ENCODE measurements at regions not wholly inside any gene's neighbourhood (a gene's known extent, or its start where the extent isn't known, plus 50 kb on each side); places are given as distances from the start of the nearest gene placed in this dataset.

- no peak overlapping the region for H3K4me3 ChIP-seq (replicated peaks; ENCODE audit: low read depth, low read length)
- no peak for DNase-seq (ENCODE audit: low read depth)
- TF ChIP-seq, protein P1, sequence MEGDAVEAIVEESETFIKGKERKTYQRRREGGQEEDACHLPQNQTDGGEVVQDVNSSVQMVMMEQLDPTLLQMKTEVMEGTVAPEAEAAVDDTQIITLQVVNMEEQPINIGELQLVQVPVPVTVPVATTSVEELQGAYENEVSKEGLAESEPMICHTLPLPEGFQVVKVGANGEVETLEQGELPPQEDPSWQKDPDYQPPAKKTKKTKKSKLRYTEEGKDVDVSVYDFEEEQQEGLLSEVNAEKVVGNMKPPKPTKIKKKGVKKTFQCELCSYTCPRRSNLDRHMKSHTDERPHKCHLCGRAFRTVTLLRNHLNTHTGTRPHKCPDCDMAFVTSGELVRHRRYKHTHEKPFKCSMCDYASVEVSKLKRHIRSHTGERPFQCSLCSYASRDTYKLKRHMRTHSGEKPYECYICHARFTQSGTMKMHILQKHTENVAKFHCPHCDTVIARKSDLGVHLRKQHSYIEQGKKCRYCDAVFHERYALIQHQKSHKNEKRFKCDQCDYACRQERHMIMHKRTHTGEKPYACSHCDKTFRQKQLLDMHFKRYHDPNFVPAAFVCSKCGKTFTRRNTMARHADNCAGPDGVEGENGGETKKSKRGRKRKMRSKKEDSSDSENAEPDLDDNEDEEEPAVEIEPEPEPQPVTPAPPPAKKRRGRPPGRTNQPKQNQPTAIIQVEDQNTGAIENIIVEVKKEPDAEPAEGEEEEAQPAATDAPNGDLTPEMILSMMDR (IDR thresholded peaks at IDR 0.05; ENCODE audit: low read length, missing control alignments), result no peak
These were observed 99.6 kb upstream of the AUTS2 start for GRCh38 chr7:69498671-69499070.

DNA sequence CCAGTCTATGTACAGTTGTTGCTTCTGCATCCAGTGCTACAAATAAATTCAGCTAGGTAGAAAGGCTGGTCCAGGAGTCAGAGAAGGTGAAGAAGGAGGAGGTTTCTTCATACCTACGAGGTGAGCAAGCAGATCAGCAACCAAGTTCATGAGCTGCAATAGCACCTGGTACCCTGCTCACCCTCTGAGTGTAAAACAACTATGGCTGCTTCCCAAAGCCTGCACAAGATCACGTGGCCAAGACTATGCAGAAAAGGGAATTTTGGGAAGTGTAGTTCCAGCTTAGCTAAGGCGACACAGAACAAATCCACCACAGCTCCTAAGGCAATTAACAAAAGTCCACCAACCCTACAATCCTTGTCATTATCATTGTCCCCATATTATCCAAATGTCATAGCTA is 95.9 kb upstream of the AUTS2 start:
- H3K4me3 ChIP-seq (replicated peaks; ENCODE audit: low read depth, low read length), result no peak overlapping the region
- TF ChIP-seq, protein P1 (IDR thresholded peaks at IDR 0.05; ENCODE audit: low read length, missing control alignments), result no peak
- DNase-seq (ENCODE audit: low read depth), result no peak

DNA sequence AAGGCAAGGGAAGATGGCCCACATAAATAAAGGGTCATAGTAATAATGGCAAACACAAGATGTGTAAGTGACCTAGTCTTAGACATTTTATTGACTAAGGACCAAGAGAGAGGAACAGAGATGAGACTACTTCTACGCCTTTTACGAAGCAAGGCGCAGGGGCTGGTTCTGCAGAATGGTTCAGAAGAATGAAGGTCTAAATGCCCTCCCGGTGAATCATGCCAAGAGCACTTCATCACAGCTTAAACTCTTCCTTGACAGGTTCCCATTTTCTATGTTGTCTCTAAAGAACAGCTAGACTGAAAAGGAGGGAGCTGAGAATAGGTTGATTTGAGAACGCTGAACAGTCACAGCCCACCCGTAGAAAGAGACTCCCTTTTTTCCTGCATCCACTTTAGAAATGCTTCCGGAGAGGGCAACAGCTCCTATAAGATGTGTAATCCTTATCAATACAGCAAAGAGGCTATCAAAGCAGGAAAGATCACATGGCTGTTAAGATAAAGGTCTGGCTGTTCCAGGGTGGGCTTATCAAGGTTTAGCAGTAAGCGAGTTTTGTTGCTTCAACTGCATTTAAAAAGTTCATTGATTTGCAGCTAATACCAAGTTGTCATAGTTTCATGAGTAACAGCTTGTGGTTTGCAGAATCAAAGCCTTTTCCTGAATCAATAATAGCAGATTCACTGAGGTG is 93.4 kb upstream of the AUTS2 start:
- TF ChIP-seq, protein P1 (IDR thresholded peaks at IDR 0.05; ENCODE audit: low read length, missing control alignments), result no peak
- no peak for DNase-seq (ENCODE audit: low read depth)
- no peak overlapping the region for H3K4me3 ChIP-seq (replicated peaks; ENCODE audit: low read depth, low read length)

GRCh38 chr7:69508736-69509135 is 89.5 kb upstream of the AUTS2 start:
- no peak for DNase-seq (ENCODE audit: low read depth)
- no peak overlapping the region for H3K4me3 ChIP-seq (replicated peaks; ENCODE audit: low read depth, low read length)
- TF ChIP-seq, protein P1 (IDR thresholded peaks at IDR 0.05; ENCODE audit: low read length, missing control alignments), result no peak

DNA sequence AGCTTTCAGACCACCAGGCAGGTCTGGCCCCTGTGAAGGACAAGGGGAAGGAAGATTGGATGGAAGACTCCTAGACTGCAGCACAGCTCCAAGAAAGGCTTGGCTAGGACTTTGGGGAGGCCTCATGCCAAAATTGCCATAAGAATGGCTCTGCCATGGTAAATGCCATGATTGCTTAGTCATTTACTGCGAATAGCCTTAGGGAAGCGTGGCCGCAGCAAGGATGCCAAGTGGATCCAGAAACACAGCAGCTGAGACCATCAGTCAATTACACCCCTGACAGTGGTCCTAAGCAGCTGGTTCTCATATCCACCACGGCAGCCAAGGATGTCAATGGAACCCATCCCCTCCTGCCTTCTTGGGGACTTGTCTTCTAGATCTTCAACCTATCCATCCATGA is 88.2 kb upstream of the AUTS2 start:
- DNase-seq (ENCODE audit: low read depth), result no peak

DNA sequence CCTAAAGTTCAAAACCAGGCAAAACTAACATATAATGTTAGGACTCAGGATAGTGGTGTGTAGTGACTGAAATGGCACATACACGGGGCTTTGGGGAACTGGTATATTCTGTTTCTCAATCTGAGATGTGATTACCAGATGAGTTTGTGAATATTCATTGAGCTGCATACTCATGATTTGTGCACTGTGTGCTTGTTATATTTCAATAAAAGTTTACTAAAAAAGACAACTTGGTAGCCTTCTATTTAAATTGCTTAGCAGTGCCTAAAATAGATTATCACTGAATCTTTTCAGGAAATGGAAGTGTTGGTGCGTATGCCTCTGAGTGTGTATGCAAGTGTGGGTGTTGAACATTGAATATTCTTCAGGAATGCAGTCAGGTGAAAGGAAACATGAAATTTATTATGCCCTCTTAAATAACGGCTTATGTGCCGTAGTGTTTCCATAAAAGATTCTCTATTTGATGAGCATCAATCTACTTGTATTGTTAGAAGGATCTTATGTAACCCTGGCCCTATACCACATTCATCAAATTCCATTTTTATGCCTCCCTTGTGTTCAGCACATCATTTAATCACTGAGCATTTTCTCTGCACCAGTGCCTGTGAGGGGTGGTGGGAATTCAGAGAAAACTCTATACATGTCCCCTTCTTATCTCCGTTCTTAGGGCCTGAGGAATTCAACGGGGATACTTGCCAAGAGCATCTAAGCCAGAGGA is 82.6 kb upstream of the AUTS2 start:
- DNase-seq (ENCODE audit: low read depth), result no peak
- TF ChIP-seq, protein P1 (IDR thresholded peaks at IDR 0.05; ENCODE audit: low read length, missing control alignments), result no peak

More for the DNA sequence above, 88.2 kb upstream of the AUTS2 start:
- H3K4me3 ChIP-seq (replicated peaks; ENCODE audit: low read depth, low read length), result no peak overlapping the region
- TF ChIP-seq, protein P1 (IDR thresholded peaks at IDR 0.05; ENCODE audit: low read length, missing control alignments), result no peak

More for the DNA sequence above, 82.6 kb upstream of the AUTS2 start:
- H3K4me3 ChIP-seq (replicated peaks; ENCODE audit: low read depth, low read length), result no peak overlapping the region
